NCI-H1694 (cell line): ENCODE measurements at regions not wholly inside any gene's neighbourhood (a gene's known extent, or its start where the extent isn't known, plus 50 kb on each side); places are given as distances from the start of the nearest gene placed in this dataset.

Experiments used
- DNase-seq: peaks from one replicate; lab custom pipeline; 2025; lab: John Stamatoyannopoulos, UW

DNA sequence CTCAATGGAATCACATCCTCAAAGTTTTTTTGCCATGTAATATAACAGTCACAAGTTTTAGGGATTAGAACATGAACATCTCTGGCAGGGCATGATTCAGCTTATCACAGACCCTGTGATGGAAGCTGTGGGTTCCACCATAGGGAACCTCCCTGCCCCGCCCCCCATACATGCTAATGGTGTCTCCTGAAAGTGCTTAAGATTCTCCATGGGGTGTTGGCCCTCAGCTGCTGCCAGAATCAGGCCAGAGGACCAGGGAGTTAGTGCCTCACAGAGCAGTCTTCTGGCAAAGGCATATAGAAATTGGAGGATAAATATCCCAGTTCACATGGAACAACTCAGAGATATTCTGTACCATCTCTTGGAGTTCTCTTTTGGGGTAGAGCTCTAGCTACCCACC lies 119.4 kb downstream of the RAB11FIP2 start:
- no peak for DNase-seq

DNA sequence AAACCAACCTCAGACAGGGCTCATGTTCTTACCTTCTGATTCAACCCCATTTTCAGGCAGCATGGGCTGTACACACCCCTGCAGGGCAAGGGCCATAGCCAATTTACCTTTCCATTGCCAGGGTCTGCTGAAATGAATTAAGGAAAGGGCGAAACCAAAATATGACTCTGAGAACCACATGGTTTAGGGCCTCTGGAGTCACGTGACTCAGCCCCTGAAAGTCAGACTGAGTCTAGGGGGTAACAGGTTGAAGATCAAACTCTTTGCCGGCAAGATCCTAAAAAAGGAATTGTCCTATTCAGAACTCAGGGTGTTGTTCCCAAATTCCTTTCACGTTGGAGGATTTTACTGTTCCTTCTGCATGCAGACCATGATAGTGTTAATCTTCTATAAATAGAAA lies 118.9 kb downstream of the RAB11FIP2 start:
- no peak for DNase-seq

DNA sequence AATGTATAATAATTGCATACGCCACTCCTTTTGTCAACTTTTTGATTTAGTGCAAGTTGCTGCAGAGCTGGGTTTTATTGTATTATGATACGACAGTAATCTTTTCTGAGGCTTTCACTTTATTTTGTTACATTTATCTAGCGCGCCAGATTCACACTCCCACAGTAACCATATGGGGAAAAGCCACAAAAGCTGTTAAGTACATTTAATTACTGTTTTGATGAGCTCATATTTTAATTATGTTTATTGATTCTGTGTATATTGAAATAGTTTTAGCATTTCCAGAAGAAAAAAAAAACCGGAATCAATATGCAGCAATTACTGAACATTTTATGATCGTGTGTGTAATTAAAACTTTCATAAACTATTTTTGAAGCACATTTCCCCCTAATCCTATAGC lies 118.5 kb downstream of the RAB11FIP2 start:
- DNase-seq: no peak

DNA sequence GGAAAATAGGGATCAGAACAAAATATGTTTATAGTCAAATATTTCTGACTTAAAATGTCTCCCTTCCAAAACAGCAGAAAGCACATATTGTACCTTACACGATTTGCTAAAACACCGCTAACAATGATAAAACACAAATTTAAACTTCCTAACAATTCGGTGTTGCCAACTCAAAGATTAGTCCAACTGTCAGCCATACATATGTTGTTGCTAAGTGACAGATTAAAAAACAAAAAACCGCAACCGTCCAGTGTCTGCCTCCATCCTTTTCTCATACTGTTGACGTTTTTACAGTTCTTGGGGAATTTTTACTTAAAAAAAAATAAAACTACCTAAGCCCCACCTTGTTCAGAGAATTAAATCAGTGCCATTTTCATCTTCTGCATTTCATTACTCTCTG lies 118.0 kb downstream of the RAB11FIP2 start:
- DNase-seq: no peak

DNA sequence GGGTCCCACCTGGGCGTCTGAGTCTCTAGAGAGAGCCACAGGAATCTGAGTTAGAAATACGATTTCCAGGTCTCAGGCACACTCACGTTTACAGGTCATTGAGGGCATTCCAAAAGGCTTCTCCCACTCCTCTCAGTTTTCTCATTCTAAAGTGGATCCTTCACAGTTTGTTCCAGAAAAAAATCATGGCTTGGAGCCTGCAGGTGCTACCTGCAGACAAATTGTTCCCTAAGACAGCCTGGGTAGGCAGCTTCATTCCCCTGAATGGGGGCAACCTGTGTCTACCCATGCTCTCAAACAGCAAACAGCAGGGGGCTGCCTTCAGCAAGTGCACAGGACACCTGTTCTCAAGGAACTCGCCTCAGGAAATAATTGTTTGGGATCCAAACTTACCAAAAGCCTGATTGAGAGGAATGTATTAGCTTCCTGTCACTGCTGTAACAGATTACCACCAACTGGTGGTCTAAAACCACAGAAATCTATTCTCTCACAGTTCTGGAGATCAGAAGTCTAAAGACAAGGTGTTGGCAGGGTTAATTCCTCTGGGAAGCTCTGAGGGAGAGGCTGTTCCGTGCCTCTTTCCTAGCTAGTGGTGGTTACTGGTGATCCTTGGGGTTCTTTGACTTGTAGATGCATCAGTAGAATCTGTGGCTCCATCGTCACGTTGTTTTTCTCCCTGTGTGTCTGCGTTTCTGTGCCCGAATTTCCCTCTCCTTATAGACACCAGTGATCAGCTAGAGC lies 117.2 kb downstream of the RAB11FIP2 start:
- DNase-seq: no peak

DNA sequence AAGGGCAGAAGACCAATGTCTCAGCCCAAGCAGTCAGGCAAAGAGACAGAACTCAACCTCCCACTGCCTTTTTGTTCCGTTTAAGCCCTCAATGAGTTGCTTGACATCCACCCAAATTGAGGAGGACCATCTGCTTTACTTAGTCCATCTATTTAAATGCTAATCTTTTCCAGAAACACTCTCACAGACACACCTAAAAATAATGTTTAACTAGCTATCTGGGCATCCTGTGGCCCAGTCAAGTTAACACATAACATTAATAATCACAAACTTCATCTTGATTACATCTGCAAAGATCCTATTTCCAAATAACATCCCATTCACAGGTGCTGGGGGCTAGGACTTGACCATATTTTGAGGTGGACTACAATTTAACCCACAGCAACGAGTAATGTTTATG lies 115.7 kb downstream of the RAB11FIP2 start:
- DNase-seq: no peak

DNA sequence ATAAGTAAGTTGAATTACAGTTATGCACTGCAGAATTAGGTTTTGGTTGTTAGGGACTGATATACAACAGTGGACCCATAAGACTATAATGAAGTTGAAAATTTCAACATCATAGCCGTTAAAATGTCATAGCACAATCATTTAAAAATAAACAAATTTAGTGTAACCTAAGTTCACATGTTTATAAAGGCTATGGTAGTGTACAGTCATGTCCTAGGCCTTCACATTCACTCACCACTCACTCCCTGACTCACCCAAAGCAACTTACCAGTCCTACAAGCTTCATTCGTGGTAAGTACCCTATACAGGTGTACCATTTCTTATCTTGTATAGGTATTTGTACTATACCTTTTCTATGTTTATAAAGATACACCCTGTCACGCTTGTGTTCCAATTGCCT lies 113.7 kb downstream of the RAB11FIP2 start:
- DNase-seq: no peak

DNA sequence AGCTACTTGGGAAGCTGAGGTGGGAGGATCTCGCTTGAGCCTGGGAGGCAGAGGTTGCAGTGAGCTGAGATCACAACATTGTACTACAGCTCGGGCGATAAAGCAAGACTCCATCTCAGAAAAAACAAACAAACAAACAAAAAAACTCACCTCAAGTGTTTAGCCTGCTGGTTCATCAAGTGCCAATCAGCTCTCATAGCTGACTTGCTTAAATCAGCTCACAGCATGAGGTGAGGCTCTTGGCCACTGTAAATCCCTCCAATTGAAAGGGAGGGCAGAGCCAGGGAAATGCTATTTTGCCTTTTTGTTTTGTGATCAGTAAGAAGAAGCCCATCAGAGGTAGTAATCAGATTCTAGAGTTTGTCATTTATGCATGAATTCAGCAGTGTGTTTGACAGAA lies 112.3 kb downstream of the RAB11FIP2 start:
- DNase-seq: no peak

DNA sequence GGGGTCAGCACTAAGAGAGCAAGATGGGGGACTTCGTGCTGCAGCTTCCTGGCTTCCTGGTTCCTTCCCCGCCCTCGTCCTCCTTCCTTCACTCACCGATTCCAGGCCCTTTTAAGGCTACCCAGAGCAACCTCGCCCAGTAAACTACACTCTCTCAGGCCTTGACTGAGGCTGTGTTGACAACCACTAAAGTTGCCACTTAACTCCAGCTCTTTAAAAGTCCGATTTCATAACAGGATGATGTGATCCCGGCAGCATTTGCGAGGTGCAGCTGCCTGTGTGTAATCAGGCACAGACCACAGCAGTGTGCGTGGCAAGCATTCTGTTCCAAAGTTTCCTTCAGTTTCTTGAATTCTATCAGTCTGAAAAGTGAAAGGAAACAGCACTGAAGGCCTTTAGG lies 110.6 kb downstream of the RAB11FIP2 start:
- DNase-seq: no peak

DNA sequence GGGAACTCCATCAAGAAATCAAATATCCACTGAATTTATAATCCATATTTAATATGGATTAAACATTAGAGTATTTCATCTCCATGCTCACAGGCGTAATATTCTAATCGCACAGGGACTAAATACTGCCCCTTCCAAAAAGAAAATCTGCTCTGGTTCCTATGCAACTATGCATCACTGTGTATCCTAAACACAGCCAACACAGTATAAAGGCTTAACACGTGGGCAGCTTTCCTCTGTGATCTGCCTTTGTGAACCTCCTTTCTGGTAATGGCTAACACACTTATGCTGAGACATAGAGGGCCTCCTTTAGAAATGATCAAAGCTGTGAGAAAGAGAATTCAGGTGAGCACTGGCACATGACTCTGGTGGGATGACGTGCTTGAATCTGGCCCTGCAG lies 110.2 kb downstream of the RAB11FIP2 start:
- DNase-seq: no peak

DNA sequence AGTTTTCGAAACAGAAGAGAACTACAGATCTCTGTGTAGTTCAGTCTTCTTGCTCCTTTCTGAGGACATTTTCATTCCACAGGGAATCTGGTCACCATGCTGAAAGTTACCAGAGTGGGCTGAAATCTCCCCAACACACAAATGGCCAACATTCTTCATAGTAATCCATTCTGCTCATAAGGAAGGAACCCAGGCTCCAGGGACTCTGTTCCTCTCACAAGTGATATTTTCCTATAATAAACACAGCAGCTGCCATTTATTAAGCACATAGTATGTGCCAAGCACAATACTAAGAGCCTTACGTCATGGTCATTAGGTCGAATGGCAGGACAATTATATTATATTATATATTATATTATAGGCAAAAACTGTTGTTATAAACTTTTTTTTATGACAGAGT lies 109.8 kb downstream of the RAB11FIP2 start:
- no peak for DNase-seq

DNA sequence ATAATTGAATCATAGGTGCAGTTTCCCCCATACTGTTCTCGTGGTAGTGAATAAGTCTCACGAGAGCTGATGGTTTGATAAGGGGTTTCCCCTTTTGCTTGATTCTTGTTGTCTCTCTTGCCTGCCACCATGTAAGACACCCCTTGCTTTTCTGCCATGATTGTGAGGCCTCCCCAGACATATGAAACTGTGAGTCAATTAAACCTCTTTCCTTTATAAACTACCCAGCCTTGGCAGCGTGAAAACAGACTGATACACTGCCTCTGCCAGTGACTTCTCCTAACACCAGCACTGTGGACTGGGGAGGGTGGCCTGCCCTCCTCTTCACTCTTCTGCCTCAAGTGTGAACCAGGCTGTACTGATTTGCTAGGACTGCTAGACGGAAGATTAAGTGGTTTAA lies 108.6 kb downstream of the RAB11FIP2 start:
- DNase-seq: no peak

DNA sequence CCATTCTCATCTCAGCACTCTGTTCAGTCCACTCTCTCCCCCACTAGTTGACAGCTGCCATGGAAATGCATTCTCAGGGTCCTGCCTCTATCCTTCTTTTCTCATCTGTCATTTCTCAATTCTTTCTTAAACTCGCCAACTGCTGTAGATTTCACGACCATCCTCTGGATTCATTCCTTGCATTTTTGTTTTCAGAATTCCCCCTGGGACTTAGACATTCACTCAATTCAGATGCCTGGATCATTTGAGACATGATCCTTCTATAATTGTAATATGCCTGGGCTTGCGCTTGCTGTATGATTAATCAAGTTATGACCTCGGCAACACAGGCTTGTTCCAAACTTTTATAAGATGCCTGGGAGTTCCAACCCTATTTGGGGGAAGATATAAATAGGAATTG lies 104.5 kb downstream of the RAB11FIP2 start:
- no peak for DNase-seq

DNA sequence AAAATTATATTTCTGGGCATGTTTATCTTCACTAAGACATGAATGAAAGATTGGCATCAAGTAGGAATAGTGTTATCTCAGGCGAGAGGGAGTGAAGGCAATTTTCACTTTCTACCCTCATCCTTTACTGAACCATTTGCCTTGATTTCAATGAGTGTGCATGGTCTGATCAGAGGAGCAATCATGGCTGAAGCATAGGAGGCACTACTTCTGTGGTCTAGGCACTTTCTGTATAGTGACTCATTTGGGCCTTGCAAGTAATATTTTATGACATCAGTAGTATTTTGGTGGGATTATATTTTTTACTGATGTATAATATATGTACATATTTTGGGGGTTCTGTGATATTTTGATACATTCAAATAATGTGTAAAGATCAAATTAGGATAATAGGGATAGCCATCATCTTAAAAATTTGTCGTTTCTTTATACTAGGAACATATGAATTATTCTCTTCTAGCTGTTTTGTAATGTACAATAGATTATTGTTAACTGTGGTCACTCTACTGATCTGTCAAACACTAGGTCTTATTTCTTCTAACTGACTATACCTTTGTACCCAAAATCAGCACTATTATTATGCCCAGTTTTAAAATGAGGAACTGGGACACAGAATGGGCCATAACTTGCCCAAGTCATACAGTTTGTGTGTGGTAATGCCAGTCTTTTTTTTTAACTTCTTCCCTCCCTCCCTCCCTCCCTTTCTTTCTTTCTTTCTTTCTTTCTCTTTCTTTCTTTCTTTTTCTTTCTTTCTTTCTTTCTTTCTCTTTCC lies 101.9 kb downstream of the RAB11FIP2 start:
- DNase-seq: no peak

DNA sequence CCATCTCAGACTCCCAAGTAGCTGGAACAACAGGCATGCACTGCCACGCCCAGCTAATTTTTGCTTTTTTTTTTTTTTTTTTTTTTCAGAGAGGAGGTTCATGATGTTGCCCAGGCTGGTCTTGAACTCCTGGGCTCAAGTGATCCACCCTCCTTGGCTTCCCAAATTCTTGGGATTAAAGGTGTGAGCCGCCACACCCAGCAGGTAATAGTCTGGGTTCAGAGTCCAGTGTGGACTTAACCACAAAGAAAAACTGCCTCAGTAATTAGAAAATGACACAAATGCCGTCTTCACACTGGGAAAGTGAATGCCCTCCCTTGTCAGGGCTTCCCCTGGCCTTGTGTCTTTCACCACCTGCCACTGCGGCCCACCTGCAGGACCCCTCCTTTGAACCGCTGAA lies 101.1 kb downstream of the RAB11FIP2 start:
- DNase-seq: no peak

DNA sequence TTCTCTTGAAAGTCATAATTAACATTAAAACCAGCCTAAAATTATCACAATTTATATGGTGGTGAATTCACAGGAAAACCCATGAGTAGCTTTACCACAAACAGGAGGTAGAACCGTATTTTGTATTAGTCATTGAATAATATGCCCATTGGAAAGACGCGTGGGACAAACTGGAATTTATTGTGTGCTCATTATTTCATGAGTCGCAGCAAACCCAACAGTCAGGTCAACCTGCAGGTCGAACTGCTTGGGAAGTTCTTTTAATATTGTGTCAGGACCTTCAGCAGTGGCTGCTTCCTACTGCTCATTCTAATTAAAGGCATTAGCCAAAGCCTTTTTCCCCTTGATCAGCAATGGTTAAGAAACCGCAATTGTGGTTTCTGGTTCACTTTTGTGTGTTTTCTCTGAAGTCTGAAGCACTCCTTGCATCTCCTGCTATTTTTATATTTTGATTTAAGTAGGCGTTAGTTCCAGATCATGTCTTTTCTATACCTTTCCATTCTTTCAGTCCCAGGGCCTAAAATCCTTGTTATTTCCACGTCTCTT lies 100.1 kb downstream of the RAB11FIP2 start:
- no peak for DNase-seq

DNA sequence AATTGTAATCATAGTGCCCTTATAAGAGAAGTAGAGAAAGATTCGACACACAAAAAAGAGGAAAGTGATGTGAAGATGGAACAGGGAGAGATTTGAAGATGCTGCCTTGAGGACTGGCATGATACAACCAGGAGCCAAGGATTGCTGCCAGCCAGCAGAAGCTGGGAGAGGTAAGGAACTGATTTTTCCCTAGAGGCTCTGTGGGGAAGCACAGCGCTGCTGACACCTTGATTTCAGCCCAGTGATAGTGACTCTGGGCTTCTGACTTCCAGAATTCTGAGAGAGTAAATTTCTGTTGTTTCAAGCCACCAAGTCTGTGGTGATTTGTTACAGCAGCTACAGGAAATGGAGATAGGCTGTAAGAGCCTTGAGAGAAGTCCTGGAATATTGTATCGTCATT lies 98.2 kb downstream of the RAB11FIP2 start:
- no peak for DNase-seq

DNA sequence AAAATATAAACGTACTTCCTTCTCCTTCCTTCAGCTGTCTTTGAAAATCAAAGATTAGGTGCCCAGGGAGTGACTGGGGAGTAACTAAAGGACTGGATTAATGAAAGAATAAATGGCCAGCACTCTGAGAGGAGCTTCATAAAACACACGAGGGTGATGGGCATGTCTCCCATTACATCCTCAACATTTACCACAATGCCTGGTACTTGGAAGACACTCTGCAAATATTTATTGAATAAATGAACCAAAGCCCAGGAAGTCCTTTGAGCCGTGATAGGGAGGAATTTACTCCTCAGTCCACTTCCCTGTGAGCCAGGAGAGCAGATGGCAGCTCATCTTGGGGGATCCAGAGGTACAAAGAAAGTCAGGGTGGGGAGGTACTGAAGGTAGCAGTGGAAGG lies 96.3 kb downstream of the RAB11FIP2 start:
- no peak for DNase-seq
